Upper lobe of left lung (tissue), 4 donors: ENCODE measurements at regions not wholly inside any gene's neighbourhood (a gene's known extent, or its start where the extent isn't known, plus 50 kb on each side); places are given as distances from the start of the nearest gene placed in this dataset.

Experiments
- POLR2A ChIP-seq, 4 donors: fragments of 450-650 bp; IDR thresholded peaks; one replicate each; pipeline ENCODE4 v1.5.1; 2016 to 2017; ENCODE audit warnings: antibody characterized with exemption in 4 of 4, mild to moderate bottlenecking in 2 of 4
- POLR2AphosphoS5 ChIP-seq, 2 donors: sonication (generic); formaldehyde crosslinking; IDR thresholded peaks; one replicate each; pipeline ENCODE4 v1.5.1; 2017; ENCODE audit warnings: antibody characterized with exemption in 2 of 2
- TF ChIP-seq, protein P1 (sequence below), 6 experiments: fragments of 450-650 bp in 4 of 6; fragments of 200-600 bp in 2 of 6; sonication (generic) in 2 of 6; IDR thresholded peaks; one replicate each; pipeline ENCODE4 v1.5.1; 2016 to 2019; ENCODE audit warnings: antibody characterized with exemption in 6 of 6

GRCh38 chr3:55164876-55165275, 237.0 kb upstream of the LRTM1 start:
- TF ChIP-seq POLR2AphosphoS5 (IDR thresholded peaks at IDR 0.05) (no peak), POLR2A (IDR thresholded peaks at IDR 0.05) (no peak)
- TF ChIP-seq, protein P1, sequence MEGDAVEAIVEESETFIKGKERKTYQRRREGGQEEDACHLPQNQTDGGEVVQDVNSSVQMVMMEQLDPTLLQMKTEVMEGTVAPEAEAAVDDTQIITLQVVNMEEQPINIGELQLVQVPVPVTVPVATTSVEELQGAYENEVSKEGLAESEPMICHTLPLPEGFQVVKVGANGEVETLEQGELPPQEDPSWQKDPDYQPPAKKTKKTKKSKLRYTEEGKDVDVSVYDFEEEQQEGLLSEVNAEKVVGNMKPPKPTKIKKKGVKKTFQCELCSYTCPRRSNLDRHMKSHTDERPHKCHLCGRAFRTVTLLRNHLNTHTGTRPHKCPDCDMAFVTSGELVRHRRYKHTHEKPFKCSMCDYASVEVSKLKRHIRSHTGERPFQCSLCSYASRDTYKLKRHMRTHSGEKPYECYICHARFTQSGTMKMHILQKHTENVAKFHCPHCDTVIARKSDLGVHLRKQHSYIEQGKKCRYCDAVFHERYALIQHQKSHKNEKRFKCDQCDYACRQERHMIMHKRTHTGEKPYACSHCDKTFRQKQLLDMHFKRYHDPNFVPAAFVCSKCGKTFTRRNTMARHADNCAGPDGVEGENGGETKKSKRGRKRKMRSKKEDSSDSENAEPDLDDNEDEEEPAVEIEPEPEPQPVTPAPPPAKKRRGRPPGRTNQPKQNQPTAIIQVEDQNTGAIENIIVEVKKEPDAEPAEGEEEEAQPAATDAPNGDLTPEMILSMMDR (IDR thresholded peaks at IDR 0.05), result no peak
